WTC11 (cell line): ENCODE measurements at regions not wholly inside any gene's neighbourhood (a gene's known extent, or its start where the extent isn't known, plus 50 kb on each side); places are given as distances from the start of the nearest gene placed in this dataset.

Experiments
- ATAC-seq: fragments of 200-7000 bp; cut with Tn5 transposase; 2 replicates; pipeline ENCODE4 v1.10.0; 2021; ENCODE audit warnings: mild to moderate bottlenecking, moderate library complexity
- CTCF ChIA-PET: fragments of 300-600 bp; sonication (Branson Sonifier 250); formaldehyde crosslinking; loops from one replicate; lab custom pipeline; 2021; ENCODE audit warnings: antibody characterized with exemption; lab: Charles Lee
- POLR2A ChIA-PET: fragments of 350-600 bp; sonication (Branson Sonifier 250); formaldehyde crosslinking; loops from one replicate; lab custom pipeline; 2021; ENCODE audit warnings: antibody characterized with exemption; lab: Charles Lee
- DNase-seq: peaks from one replicate; pipeline ENCODE4 v3.0.0; 2021; ENCODE audit warnings: low spot score
- H3K27ac Mint-ChIP-seq: 2 replicates; pipeline ENCODE4 v1.8.0; 2021; ENCODE audit warnings: mixed read lengths
- H3K27me3 Mint-ChIP-seq: 2 replicates; pipeline ENCODE4 v1.8.0; 2021; ENCODE audit warnings: low read depth, mild to moderate bottlenecking, moderate library complexity, mixed read lengths
- H3K36me3 Mint-ChIP-seq: 2 replicates; pipeline ENCODE4 v1.8.0; 2021; ENCODE audit warnings: mixed read lengths
- H3K4me1 Mint-ChIP-seq: 2 replicates; pipeline ENCODE4 v1.8.0; 2022; ENCODE audit warnings: mixed read lengths
- H3K4me3 Mint-ChIP-seq: 2 replicates; pipeline ENCODE4 v1.8.0; 2021; ENCODE audit warnings: mild to moderate bottlenecking, moderate library complexity, mixed read lengths
- H3K9me3 Mint-ChIP-seq: 2 replicates; pipeline ENCODE4 v1.8.0; 2021; ENCODE audit warnings: mixed read lengths
- ATF2 ChIP-seq: sonication (generic); formaldehyde crosslinking; IDR thresholded peaks from 2 replicates; pipeline ENCODE4 v1.8.1; 2022; ENCODE audit warnings: low read depth, missing genetic modification reagents, borderline replicate concordance
- CREB1 ChIP-seq: sonication (generic); formaldehyde crosslinking; IDR thresholded peaks from 2 replicates; pipeline ENCODE4 v1.8.0; 2023; ENCODE audit warnings: mild to moderate bottlenecking, missing genetic modification reagents
- EMX1 ChIP-seq: fragments of 250-450 bp; sonication (Bioruptor Pico); IDR thresholded peaks from 2 replicates; pipeline ENCODE4 v1.8.0; 2021; ENCODE audit warnings: mild to moderate bottlenecking
- ERG ChIP-seq: fragments of 250-450 bp; sonication (Bioruptor Pico); IDR thresholded peaks from 2 replicates; pipeline ENCODE4 v1.8.0; 2021; ENCODE audit warnings: mild to moderate bottlenecking
- ESRRA ChIP-seq: sonication (generic); formaldehyde crosslinking; IDR thresholded peaks from 2 replicates; pipeline ENCODE4 v1.8.1; 2022; ENCODE audit warnings: mild to moderate bottlenecking, missing genetic modification reagents, borderline replicate concordance
- ETV6 ChIP-seq: sonication (generic); formaldehyde crosslinking; IDR thresholded peaks from 2 replicates; pipeline ENCODE4 v1.8.1; 2022; ENCODE audit warnings: mild to moderate bottlenecking, missing genetic modification reagents
- FOXJ3 ChIP-seq: sonication (generic); formaldehyde crosslinking; IDR thresholded peaks from 2 replicates; pipeline ENCODE4 v1.9.0; 2021; ENCODE audit warnings: missing genetic modification reagents, mild to moderate bottlenecking, borderline replicate concordance
- FOXP1 ChIP-seq: sonication (generic); formaldehyde crosslinking; IDR thresholded peaks from 2 replicates; pipeline ENCODE4 v1.8.0; 2022; ENCODE audit warnings: missing genetic modification reagents, mild to moderate bottlenecking, moderate library complexity, borderline replicate concordance
- GABPB1 ChIP-seq: sonication (generic); formaldehyde crosslinking; IDR thresholded peaks from 2 replicates; pipeline ENCODE4 v1.8.1; 2023; ENCODE audit warnings: mild to moderate bottlenecking, missing genetic modification reagents
- JAZF1 ChIP-seq: fragments of 250-450 bp; sonication (Bioruptor Pico); IDR thresholded peaks from 2 replicates; pipeline ENCODE4 v1.9.0; 2021; ENCODE audit warnings: moderate library complexity, mild to moderate bottlenecking, inconsistent platforms
- JUN ChIP-seq: sonication (generic); formaldehyde crosslinking; IDR thresholded peaks from 2 replicates; pipeline ENCODE4 v1.8.0; 2023; ENCODE audit warnings: mild to moderate bottlenecking, missing genetic modification reagents
- NR2C2 ChIP-seq: sonication (generic); formaldehyde crosslinking; IDR thresholded peaks from 2 replicates; pipeline ENCODE4 v1.8.0; 2022; ENCODE audit warnings: mild to moderate bottlenecking, missing genetic modification reagents
- NR3C1 ChIP-seq: sonication (generic); formaldehyde crosslinking; conservative IDR thresholded peaks from 2 replicates; pipeline ENCODE4 v1.8.1; 2023; ENCODE audit warnings: low read depth, mild to moderate bottlenecking, missing genetic modification reagents
- TP53 ChIP-seq: sonication (generic); formaldehyde crosslinking; IDR thresholded peaks from 2 replicates; pipeline ENCODE4 v1.8.1; 2023; ENCODE audit warnings: mild to moderate bottlenecking, missing genetic modification reagents
- ZNF396 ChIP-seq: fragments of 250-450 bp; sonication (Bioruptor Pico); IDR thresholded peaks from 2 replicates; pipeline ENCODE4 v1.8.0; 2021; ENCODE audit warnings: mild to moderate bottlenecking, moderate library complexity, borderline replicate concordance
- ZNF423 ChIP-seq: fragments of 250-450 bp; sonication (Bioruptor Pico); IDR thresholded peaks from 2 replicates; pipeline ENCODE4 v2.1.2; 2022; ENCODE audit warnings: mild to moderate bottlenecking, moderate library complexity
- ZNF671 ChIP-seq: fragments of 250-450 bp; sonication (Bioruptor Pico); IDR thresholded peaks from 2 replicates; pipeline ENCODE4 v1.8.0; 2021; ENCODE audit warnings: mild to moderate bottlenecking
- TF ChIP-seq, protein P1 (sequence below): sonication (generic); formaldehyde crosslinking; IDR thresholded peaks from 2 replicates; pipeline ENCODE4 v1.8.0; 2022; ENCODE audit warnings: mild to moderate bottlenecking, missing genetic modification reagents
- TF ChIP-seq, protein P2 (sequence below): sonication (generic); formaldehyde crosslinking; IDR thresholded peaks from 2 replicates; pipeline ENCODE4 v1.8.0; 2023; ENCODE audit warnings: mild to moderate bottlenecking, missing genetic modification reagents
- TF ChIP-seq, protein P3 (sequence below): sonication (generic); formaldehyde crosslinking; IDR thresholded peaks from 2 replicates; pipeline ENCODE4 v1.8.1; 2023; ENCODE audit warnings: mild to moderate bottlenecking, missing genetic modification reagents

GRCh38 chr21:39087238-39088030 lies 95.8 kb downstream of the PSMG1 start (continued):
- TF ChIP-seq FOXP1 (CRISPR knock-in tag) (no peak), JUN (CRISPR knock-in tag) (no peak), ESRRA (no peak), JAZF1 (CRISPR knock-in tag) (no peak), ZNF423 (no peak), EMX1 (CRISPR knock-in tag) (no peak), ZNF671 (CRISPR knock-in tag) (no peak), NR3C1 (CRISPR knock-in tag) (no peak), NR2C2 (no peak)
- TF ChIP-seq, protein P1, sequence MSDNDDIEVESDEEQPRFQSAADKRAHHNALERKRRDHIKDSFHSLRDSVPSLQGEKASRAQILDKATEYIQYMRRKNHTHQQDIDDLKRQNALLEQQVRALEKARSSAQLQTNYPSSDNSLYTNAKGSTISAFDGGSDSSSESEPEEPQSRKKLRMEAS (CRISPR knock-in tag) = no peak

- ChIA-PET CTCF (interaction anchor here (0.7 to 4.0 kb wide), 3 partner anchors 9 to 52 kb away, joined by 5 to 17 read pairs (median 5); no protein-coding TSS in a partner anchor), POLR2A (no interaction called here)
- H3K4me1 Mint-ChIP-seq = peaks cover 16% of the 10 kb centered on the region
- ATAC-seq = no peak
- no peaks in the 10 kb centered on the region; the same call in 1 of the 2 replicates for H3K27me3 Mint-ChIP-seq
- DNase-seq = no peak
- H3K9me3 Mint-ChIP-seq = peaks cover 14% of the 10 kb centered on the region
- H3K4me3 Mint-ChIP-seq = no peak overlapping the region
- TF ChIP-seq ERG (no peak), FOXJ3 (CRISPR knock-in tag) (no peak), ETV6 (CRISPR knock-in tag) (no peak), TP53 (CRISPR knock-in tag) (no peak), ZNF396 (no peak), GABPB1 (CRISPR knock-in tag) (no peak), FOXP1 (CRISPR knock-in tag) (no peak), ATF2 (CRISPR knock-in tag) (no peak), CREB1 (CRISPR knock-in tag) (no peak)
- TF ChIP-seq, protein P2, sequence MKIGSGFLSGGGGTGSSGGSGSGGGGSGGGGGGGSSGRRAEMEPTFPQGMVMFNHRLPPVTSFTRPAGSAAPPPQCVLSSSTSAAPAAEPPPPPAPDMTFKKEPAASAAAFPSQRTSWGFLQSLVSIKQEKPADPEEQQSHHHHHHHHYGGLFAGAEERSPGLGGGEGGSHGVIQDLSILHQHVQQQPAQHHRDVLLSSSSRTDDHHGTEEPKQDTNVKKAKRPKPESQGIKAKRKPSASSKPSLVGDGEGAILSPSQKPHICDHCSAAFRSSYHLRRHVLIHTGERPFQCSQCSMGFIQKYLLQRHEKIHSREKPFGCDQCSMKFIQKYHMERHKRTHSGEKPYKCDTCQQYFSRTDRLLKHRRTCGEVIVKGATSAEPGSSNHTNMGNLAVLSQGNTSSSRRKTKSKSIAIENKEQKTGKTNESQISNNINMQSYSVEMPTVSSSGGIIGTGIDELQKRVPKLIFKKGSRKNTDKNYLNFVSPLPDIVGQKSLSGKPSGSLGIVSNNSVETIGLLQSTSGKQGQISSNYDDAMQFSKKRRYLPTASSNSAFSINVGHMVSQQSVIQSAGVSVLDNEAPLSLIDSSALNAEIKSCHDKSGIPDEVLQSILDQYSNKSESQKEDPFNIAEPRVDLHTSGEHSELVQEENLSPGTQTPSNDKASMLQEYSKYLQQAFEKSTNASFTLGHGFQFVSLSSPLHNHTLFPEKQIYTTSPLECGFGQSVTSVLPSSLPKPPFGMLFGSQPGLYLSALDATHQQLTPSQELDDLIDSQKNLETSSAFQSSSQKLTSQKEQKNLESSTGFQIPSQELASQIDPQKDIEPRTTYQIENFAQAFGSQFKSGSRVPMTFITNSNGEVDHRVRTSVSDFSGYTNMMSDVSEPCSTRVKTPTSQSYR (CRISPR knock-in tag) = no peak
- TF ChIP-seq, protein P3, sequence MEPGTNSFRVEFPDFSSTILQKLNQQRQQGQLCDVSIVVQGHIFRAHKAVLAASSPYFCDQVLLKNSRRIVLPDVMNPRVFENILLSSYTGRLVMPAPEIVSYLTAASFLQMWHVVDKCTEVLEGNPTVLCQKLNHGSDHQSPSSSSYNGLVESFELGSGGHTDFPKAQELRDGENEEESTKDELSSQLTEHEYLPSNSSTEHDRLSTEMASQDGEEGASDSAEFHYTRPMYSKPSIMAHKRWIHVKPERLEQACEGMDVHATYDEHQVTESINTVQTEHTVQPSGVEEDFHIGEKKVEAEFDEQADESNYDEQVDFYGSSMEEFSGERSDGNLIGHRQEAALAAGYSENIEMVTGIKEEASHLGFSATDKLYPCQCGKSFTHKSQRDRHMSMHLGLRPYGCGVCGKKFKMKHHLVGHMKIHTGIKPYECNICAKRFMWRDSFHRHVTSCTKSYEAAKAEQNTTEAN (CRISPR knock-in tag) = no peak
- H3K36me3 Mint-ChIP-seq = peaks cover 3% of the 10 kb centered on the region
- H3K27ac Mint-ChIP-seq = no peak overlapping the region
Measured at GRCh38 chr21:39086547-39086946, 96.7 kb downstream of the PSMG1 start.
